Caco-2 (cell line): ENCODE measurements at regions not wholly inside any gene's neighbourhood (a gene's known extent, or its start where the extent isn't known, plus 50 kb on each side); places are given as distances from the start of the nearest gene placed in this dataset.
A peak's percentile ranks its signal among the peaks of the same experiment; 100 is the strongest.

ENCODE experiments used
- BruUV-seq: library from RNA; stranded (reverse); fragments of 400-500 nt; replicated peaks from 2 replicates; lab custom pipeline; 2021; lab: Mats Ljungman, UMichigan
- CTCF ChIA-PET: fragments of 300-600 bp; sonication (Branson Sonifier 250); formaldehyde crosslinking; loops from one replicate; lab custom pipeline; 2022; ENCODE audit warnings: antibody characterized with exemption; lab: Charles Lee
- POLR2A ChIA-PET: fragments of 300-600 bp; sonication (Branson Sonifier 250); formaldehyde crosslinking; loops from one replicate; lab custom pipeline; 2022; ENCODE audit warnings: antibody characterized with exemption; lab: Charles Lee
- DNase-seq, 2 experiments: peaks; one replicate each; pipeline versions ENCODE4 v3.0.0 to v3.0.0-alpha.2; 2020 to 2022
- H3K27me3 ChIP-seq: replicated peaks from 2 replicates; pipeline ENCODE4 v1.6.0; 2011; ENCODE audit warnings: low read length; ENCODE audit not compliant: control insufficient read depth, insufficient read depth
- H3K36me3 ChIP-seq: 2 replicates; pipeline ENCODE4 v1.5.1; 2011; ENCODE audit warnings: low read length; ENCODE audit not compliant: control insufficient read depth, insufficient read depth
- H3K4me1 ChIP-seq: fragments of 250-450 bp; sonication (Bioruptor Pico); 2 replicates; pipeline ENCODE4 v1.5.1; 2020; ENCODE audit warnings: mild to moderate bottlenecking
- H3K4me3 ChIP-seq: 2 replicates; pipeline ENCODE4 v1.5.1; 2011; ENCODE audit warnings: low read depth, mild to moderate bottlenecking, control low read depth, low read length
- H3K9me3 ChIP-seq: fragments of 250-450 bp; sonication (Bioruptor Pico); 2 replicates; pipeline ENCODE4 v1.5.1; 2020; ENCODE audit warnings: mild to moderate bottlenecking, moderate library complexity
- H3K27ac Mint-ChIP-seq: one replicate; pipeline ENCODE4 v1.8.0; 2022; ENCODE audit warnings: mixed read lengths; ENCODE audit not compliant: unreplicated experiment
- H3K27me3 Mint-ChIP-seq: one replicate; pipeline ENCODE4 v1.8.0; 2022; ENCODE audit warnings: mixed read lengths; ENCODE audit not compliant: insufficient read depth, unreplicated experiment
- H3K36me3 Mint-ChIP-seq: one replicate; pipeline ENCODE4 v1.8.0; 2022; ENCODE audit warnings: mild to moderate bottlenecking, mixed read lengths; ENCODE audit not compliant: insufficient read depth, unreplicated experiment
- H3K4me1 Mint-ChIP-seq: one replicate; pipeline ENCODE4 v1.8.0; 2022; ENCODE audit warnings: low read depth, mixed read lengths; ENCODE audit not compliant: unreplicated experiment
- H3K4me3 Mint-ChIP-seq: one replicate; pipeline ENCODE4 v1.8.0; 2022; ENCODE audit warnings: mild to moderate bottlenecking, moderate library complexity, mixed read lengths; ENCODE audit not compliant: unreplicated experiment
- H3K9me3 Mint-ChIP-seq: one replicate; pipeline ENCODE4 v1.8.0; 2022; ENCODE audit warnings: mixed read lengths; ENCODE audit not compliant: unreplicated experiment
- intact Hi-C: fragments of 100-400 bp; cut with micrococcal nuclease; formaldehyde crosslinking; loops from one replicate; pipeline ENCODE4 v1.10.0; 2022; ENCODE audit not compliant: unreplicated experiment
- TF ChIP-seq, protein P1 (sequence below), 2 experiments: fragments of 200-600 bp in 1 of 2; IDR thresholded peaks; 1 replicate in 1 of 2; 2 replicates in 1 of 2; pipeline versions ENCODE4 v1.5.1 to v1.8.0; 2011 to 2022; ENCODE audit warnings: antibody characterized with exemption in 1 of 2, control low read depth in 1 of 2, inconsistent platforms in 1 of 2, low read depth in 1 of 2, low read length in 1 of 2, mild to moderate bottlenecking in 1 of 2, moderate library complexity in 1 of 2; ENCODE audit not compliant: insufficient read depth in 1 of 2, severe bottlenecking in 1 of 2, unreplicated experiment in 1 of 2

DNA sequence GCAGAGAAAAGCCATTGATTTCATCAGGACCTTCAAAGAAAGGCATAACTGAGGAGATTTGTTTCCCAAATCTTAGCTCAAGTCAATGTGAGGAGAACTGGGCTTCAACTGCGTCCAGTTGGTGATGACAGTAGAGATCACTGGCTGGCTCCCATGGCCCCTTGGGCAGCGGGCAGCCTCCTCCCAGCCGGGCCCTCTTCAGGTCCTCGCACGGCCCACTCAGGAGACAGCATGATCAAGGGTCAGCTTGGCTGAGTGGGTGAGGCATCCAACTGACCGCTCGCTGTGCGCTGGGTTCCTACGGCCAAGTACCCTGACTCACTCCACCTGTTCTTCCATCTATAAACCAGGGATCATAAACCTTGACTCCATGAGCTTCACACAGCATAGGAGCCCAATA lies 274.0 kb downstream of the NSG2 start:
- no peaks in the 10 kb centered on the region for H3K9me3 ChIP-seq
- TF ChIP-seq, protein P1, sequence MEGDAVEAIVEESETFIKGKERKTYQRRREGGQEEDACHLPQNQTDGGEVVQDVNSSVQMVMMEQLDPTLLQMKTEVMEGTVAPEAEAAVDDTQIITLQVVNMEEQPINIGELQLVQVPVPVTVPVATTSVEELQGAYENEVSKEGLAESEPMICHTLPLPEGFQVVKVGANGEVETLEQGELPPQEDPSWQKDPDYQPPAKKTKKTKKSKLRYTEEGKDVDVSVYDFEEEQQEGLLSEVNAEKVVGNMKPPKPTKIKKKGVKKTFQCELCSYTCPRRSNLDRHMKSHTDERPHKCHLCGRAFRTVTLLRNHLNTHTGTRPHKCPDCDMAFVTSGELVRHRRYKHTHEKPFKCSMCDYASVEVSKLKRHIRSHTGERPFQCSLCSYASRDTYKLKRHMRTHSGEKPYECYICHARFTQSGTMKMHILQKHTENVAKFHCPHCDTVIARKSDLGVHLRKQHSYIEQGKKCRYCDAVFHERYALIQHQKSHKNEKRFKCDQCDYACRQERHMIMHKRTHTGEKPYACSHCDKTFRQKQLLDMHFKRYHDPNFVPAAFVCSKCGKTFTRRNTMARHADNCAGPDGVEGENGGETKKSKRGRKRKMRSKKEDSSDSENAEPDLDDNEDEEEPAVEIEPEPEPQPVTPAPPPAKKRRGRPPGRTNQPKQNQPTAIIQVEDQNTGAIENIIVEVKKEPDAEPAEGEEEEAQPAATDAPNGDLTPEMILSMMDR (IDR thresholded peaks at IDR 0.05; ENCODE audit: insufficient read depth in 1 of 2, low read depth in 1 of 2, low read length in 1 of 2, severe bottlenecking in 1 of 2, unreplicated experiment in 1 of 2): no peak
- H3K4me1 ChIP-seq: no peaks in the 10 kb centered on the region
- H3K27me3 Mint-ChIP-seq: peaks cover 36% of the 10 kb centered on the region
- H3K4me3 Mint-ChIP-seq: no peak overlapping the region
- H3K36me3 ChIP-seq: no peaks in the 10 kb centered on the region
- ChIA-PET POLR2A (no interaction called here), CTCF (interaction anchor here (0.6 to 1.2 kb wide), 2 partner anchors 8 to 590 kb away, joined by 3 read pairs; no protein-coding TSS in a partner anchor)
- no peak overlapping the region for H3K4me3 ChIP-seq
- H3K36me3 Mint-ChIP-seq: peaks cover 10% of the 10 kb centered on the region
- DNase-seq: no peak
- peaks cover 6% of the 10 kb centered on the region for H3K4me1 Mint-ChIP-seq
- intact Hi-C loops: no loop called here
- H3K27ac Mint-ChIP-seq: no peak overlapping the region
- BruUV-seq: no TSS peak
- H3K27me3 ChIP-seq: no peaks in the 10 kb centered on the region
- no peaks in the 10 kb centered on the region for H3K9me3 Mint-ChIP-seq

DNA sequence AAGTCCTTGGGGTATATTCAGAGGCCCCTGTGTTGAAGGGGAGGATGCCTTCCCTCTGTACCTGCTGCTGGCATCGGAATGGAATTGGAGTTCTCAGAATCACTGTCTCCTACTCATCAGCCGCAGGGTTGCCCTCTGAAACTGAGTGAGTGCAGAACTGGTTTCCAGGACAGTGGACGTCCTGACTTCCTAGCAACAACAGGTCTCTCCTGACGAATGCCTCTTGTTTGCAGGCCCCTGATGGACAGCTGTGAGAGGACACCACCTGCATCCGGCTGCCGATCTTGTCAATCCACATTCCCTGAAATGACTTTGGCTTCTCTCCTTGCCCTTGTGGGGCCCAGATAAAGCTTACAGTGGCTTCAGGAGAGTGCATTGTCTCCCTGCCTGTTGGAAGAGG lies 274.5 kb downstream of the NSG2 start:
- Histone ChIP-seq H3K4me1 (no peaks in the 10 kb centered on the region), H3K4me3 (no peak overlapping the region), H3K27me3 (no peaks in the 10 kb centered on the region), H3K36me3 (no peaks in the 10 kb centered on the region), H3K9me3 (no peaks in the 10 kb centered on the region)
- Mint-ChIP-seq H3K4me1 (peaks cover 6% of the 10 kb centered on the region), H3K27me3 (peaks cover 33% of the 10 kb centered on the region), H3K27ac (no peak overlapping the region), H3K36me3 (peaks cover 10% of the 10 kb centered on the region), H3K9me3 (no peaks in the 10 kb centered on the region), H3K4me3 (no peak overlapping the region)
- BruUV-seq: no TSS peak
- TF ChIP-seq, protein P1 (IDR thresholded peaks at IDR 0.05; ENCODE audit: insufficient read depth in 1 of 2, low read depth in 1 of 2, low read length in 1 of 2, severe bottlenecking in 1 of 2, unreplicated experiment in 1 of 2): no peak
- CTCF ChIA-PET: interaction anchor here (0.6 to 1.2 kb wide), 2 partner anchors 8 to 590 kb away, joined by 3 read pairs; no protein-coding TSS in a partner anchor
- peak; percentile 53 to 68 for DNase-seq
- POLR2A ChIA-PET: no interaction called here
- intact Hi-C loops: loop anchor here (10.0 kb wide), 1 partner anchor 255 kb away; no protein-coding TSS in a partner anchor

DNA sequence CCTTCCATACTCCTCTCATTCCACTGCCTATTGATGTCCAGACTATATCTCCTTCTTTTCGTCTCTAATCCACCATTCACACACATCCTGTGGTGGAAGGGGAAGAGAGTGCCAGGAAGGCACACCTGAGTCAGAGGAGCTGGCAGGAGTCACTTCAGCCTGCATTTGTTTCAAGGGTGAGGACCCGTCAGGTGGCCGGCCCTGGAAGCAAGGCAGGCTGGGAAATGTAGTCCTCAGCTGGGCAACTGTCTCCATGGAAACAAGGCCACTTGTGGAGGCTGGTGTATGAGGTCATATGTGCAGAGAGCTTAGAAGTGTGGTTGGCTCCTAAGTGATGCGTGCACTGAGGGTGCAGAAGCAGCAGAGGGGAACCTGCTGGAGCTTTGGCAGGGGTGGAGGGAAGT lies 278.4 kb downstream of the NSG2 start:
- no peak overlapping the region for H3K4me3 Mint-ChIP-seq
- peaks cover 22% of the 10 kb centered on the region for H3K27me3 Mint-ChIP-seq
- Histone ChIP-seq H3K4me3 (no peak overlapping the region), H3K4me1 (peaks cover 11% of the 10 kb centered on the region), H3K27me3 (no peaks in the 10 kb centered on the region), H3K36me3 (no peaks in the 10 kb centered on the region), H3K9me3 (no peaks in the 10 kb centered on the region)
- TF ChIP-seq, protein P1 (IDR thresholded peaks at IDR 0.05; ENCODE audit: insufficient read depth in 1 of 2, low read depth in 1 of 2, low read length in 1 of 2, severe bottlenecking in 1 of 2, unreplicated experiment in 1 of 2): no peak
- no TSS peak for BruUV-seq
- intact Hi-C loops: loop anchor here (10.0 kb wide), 1 partner anchor 251 kb away; no protein-coding TSS in a partner anchor
- H3K9me3 Mint-ChIP-seq: no peaks in the 10 kb centered on the region
- H3K36me3 Mint-ChIP-seq: peaks cover 10% of the 10 kb centered on the region
- DNase-seq: peak; percentile 65 to 77
- H3K4me1 Mint-ChIP-seq: peaks cover 18% of the 10 kb centered on the region
- POLR2A ChIA-PET: no interaction called here
- CTCF ChIA-PET: interaction anchor here (0.6 to 1.7 kb wide), 3 partner anchors 12 to 278 kb away, joined by 3 to 6 read pairs (median 4); partner anchors contain the start of gene NSG2
- no peak overlapping the region for H3K27ac Mint-ChIP-seq
